Muscle layer of colon (tissue), 2 donors: ENCODE measurements at regions not wholly inside any gene's neighbourhood (a gene's known extent, or its start where the extent isn't known, plus 50 kb on each side); places are given as distances from the start of the nearest gene placed in this dataset.
"Not testable (repeated sequence)": the region's sequence is repeated elsewhere in the genome, so short reads cannot be mapped to it uniquely, and the experiment has no call there.

Source experiments
- H3K27ac ChIP-seq: one replicate; pipeline ENCODE4 v1.7.0; 2013; ENCODE audit warnings: low read depth, mild to moderate bottlenecking, low read length, moderate library complexity
- H3K27me3 ChIP-seq, 2 donors: one replicate each; pipeline ENCODE4 v1.7.0; 2013; ENCODE audit warnings: low read length in 2 of 2, mild to moderate bottlenecking in 2 of 2; ENCODE audit not compliant: insufficient read depth in 2 of 2, control insufficient read depth in 1 of 2
- H3K36me3 ChIP-seq: one replicate; pipeline ENCODE4 v1.7.0; 2013; ENCODE audit warnings: mild to moderate bottlenecking, low read length; ENCODE audit not compliant: insufficient read depth
- H3K4me1 ChIP-seq: one replicate; pipeline ENCODE4 v1.7.0; 2013; ENCODE audit warnings: mild to moderate bottlenecking, low read length; ENCODE audit not compliant: insufficient read depth
- H3K4me3 ChIP-seq, 2 donors: one replicate each; pipeline ENCODE4 v1.7.0; 2013; ENCODE audit warnings: low read length in 2 of 2, low read depth in 1 of 2, mild to moderate bottlenecking in 1 of 2, moderate library complexity in 1 of 2
- H3K9ac ChIP-seq: one replicate; pipeline ENCODE4 v1.7.0; 2013; ENCODE audit warnings: low read length
- H3K9me3 ChIP-seq: one replicate; pipeline ENCODE4 v1.7.0; 2013; ENCODE audit warnings: mild to moderate bottlenecking, low read length
- donor health status: abdominal sarcoma.
- donor health status: Adenocarcinoma of cecum.

DNA sequence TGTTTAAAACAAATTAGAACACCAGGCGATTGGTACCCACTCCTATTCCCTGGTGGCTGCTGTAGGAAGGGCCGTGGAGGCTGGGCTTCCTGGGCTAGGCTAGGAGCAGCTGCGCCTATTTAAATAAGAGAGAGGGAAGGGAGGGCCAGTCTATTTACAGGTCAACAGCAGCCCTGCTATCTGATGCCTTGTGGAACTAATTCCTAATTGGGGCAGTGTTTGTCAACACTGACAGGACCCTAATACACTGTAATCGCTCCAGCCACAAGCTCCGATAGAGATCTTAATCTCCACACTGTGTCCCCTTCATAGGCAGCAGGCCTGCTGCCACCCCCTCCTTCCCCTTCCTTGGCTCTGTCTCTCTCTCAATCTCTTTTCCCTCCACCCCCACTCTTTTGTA lies 116.9 kb upstream of the SOX14 start:
- Histone ChIP-seq H3K4me3 (no peak overlapping the region), H3K27me3 (peaks cover 0 to 4% of the 10 kb centered on the region in 2 donors), H3K27ac (no peak overlapping the region), H3K9me3 (no peaks in the 10 kb centered on the region), H3K4me1 (no peaks in the 10 kb centered on the region), H3K36me3 (no peaks in the 10 kb centered on the region), H3K9ac (no peak overlapping the region)

DNA sequence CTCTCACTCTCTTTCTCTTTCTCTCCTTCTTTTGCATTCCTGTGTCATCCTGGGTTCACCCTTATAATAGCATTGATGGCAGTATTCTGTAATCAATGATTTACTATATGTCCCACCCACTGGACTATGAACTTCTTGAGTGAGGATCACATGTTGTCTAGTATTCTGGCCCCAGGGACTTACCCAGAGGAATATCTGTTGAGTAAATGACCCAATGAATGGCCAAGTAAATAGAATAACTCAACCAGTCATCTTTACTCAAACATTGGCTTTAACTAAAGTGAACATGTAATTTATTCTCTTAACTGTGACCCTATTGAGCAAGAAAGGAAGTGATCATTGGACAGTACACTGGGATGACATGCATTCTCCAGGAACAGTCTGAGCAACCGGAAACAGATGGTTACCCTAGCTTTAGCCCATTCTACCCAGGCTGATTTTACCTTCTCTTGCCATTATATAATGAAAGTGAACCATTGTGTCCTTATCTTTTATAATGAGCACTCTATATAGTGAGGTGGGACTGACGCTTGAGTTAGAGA lies 94.5 kb upstream of the SOX14 start:
- H3K27me3 ChIP-seq: no peaks in the 10 kb centered on the region
- H3K4me3 ChIP-seq: no peak overlapping the region
- H3K36me3 ChIP-seq: no peaks in the 10 kb centered on the region
- H3K9ac ChIP-seq: no peak overlapping the region
- H3K9me3 ChIP-seq: peaks cover 6% of the 10 kb centered on the region
- no peaks in the 10 kb centered on the region for H3K4me1 ChIP-seq
- H3K27ac ChIP-seq: no peak overlapping the region

DNA sequence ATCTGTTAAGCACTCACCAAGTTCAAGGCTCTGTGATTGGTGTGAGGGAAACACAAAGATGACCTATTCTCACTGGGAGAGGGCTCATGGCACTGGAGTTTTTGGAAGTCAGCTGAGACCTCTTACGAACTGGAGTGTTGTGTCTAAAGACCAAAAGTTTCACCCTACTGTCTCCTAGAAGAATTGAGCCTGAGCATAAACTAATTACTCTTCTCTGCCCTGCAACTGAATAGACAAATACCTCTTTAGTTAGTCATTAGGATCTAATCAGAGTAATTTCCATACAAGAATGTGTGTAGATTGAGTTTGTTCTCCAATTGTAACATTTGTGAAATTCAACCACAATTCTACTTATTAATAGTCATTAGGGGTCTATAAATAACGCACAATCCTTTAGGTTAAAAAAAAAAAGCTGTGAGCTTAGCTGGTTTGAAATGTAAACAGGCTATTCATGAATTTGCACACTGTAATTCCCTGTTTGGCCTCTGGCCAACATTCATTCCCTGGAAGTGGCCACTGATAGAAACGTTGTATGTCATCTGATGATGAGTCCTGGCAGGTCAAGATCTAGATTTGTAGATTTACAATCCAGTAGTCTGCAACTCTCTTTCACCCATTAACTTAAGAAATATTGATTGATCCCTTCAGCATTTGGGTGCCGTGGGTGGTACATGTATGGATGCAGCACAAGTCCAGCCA lies 76.8 kb upstream of the SOX14 start:
- Histone ChIP-seq H3K27me3 (no peaks in the 10 kb centered on the region), H3K9me3 (no peaks in the 10 kb centered on the region), H3K4me1 (no peaks in the 10 kb centered on the region), H3K4me3 (no peak overlapping the region), H3K27ac (no peak overlapping the region), H3K36me3 (no peaks in the 10 kb centered on the region), H3K9ac (no peak overlapping the region)

DNA sequence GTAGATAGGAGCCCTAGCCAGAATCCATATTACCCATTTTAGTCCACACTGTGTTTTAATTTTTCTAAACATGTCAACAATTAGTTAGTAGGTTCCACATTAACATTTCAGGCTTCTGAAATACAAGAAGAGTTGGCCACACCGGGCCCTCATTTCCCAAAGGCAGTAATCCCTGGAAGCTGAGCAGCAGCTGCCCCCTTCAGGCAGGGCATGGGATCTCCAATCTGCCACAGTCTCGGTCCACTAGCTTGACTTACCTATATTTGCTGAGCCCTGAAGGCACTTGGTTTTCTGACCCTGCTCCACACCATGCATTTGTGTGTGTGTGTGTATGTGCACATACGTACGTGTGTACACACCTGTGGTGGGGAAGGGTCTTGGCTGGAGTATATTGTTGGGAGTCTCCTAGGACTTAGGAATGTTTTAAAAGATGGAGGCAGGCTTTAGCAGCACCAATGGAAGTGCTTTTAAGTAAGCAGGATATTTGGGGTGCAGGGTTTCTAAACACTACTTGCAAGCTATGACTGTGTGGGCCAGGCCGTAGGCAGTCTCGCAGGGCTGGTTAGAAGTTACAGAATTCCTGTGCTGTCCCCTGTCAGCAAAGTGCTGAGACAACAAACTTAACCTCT lies 71.2 kb upstream of the SOX14 start:
- no peak overlapping the region for H3K9ac ChIP-seq
- H3K9me3 ChIP-seq: no peaks in the 10 kb centered on the region
- no peaks in the 10 kb centered on the region for H3K4me1 ChIP-seq
- no peaks in the 10 kb centered on the region for H3K36me3 ChIP-seq
- H3K4me3 ChIP-seq: no peak overlapping the region
- H3K27me3 ChIP-seq: no peaks in the 10 kb centered on the region
- no peak overlapping the region for H3K27ac ChIP-seq

DNA sequence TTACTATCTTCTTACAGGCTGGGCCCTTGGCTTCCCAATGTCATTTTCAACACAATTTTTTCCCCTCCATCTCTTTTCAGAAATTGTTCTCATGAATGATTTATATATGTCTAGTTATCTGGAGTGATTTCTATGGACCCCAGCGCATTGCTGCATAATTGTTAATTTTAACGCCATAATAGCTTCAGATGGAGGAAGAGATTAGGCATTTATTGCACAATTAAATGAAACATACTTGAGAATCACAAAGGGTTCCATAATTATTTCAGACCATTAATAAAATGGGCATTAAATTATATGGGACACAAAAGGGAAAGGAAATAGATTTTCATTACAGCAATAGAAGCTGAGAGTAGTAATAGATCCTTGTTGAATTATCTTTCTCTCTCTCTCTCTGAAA lies 70.3 kb upstream of the SOX14 start:
- Histone ChIP-seq H3K36me3 (no peaks in the 10 kb centered on the region), H3K9ac (no peak overlapping the region), H3K27me3 (no peaks in the 10 kb centered on the region), H3K4me3 (no peak overlapping the region), H3K4me1 (no peaks in the 10 kb centered on the region), H3K9me3 (no peaks in the 10 kb centered on the region), H3K27ac (no peak overlapping the region)

DNA sequence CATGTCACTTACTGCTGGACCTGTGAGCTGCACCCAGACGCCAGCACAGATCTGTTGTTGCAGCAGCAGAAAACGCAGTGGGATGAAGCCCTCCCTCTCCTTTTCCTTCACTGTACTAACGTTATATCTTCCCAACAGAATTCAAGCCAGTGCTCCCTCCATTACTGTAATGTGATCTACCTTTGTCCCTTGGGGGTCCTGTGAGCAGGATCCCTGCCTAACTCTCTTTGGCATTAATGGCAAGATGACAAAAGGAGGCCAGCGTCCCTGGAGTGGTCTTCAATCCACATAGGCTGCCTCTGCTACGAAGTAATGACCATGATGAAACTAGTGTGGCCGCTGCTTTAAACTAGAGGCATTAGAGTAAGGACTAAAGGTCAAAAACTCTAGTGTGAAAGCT lies 69.3 kb upstream of the SOX14 start:
- no peaks in the 10 kb centered on the region for H3K4me1 ChIP-seq
- H3K36me3 ChIP-seq: no peaks in the 10 kb centered on the region
- H3K27me3 ChIP-seq: no peaks in the 10 kb centered on the region
- no peaks in the 10 kb centered on the region for H3K9me3 ChIP-seq
- H3K9ac ChIP-seq: no peak overlapping the region
- no peak overlapping the region for H3K4me3 ChIP-seq
- H3K27ac ChIP-seq: no peak overlapping the region

DNA sequence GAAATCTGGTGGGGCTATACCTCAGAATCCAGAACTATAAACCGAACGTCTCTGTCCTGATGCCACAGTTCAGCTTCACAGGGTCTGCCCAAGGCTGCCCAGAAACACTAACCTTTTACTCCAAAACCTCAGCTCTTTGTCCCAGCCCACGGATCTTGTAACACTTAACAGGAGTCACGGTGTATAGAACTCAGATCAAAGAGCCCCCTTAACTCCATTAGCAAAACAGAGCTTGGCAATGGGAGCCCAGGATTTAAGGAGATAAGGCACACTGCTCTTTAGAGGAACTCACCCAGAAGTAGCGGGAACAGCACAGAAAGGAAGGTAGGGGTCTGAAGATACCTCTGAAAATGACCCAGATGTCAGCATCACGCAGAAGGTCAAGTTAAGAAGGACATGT lies 68.8 kb upstream of the SOX14 start:
- Histone ChIP-seq H3K27ac (no peak overlapping the region), H3K27me3 (no peaks in the 10 kb centered on the region), H3K4me3 (no peak overlapping the region), H3K9ac (no peak overlapping the region), H3K9me3 (no peaks in the 10 kb centered on the region), H3K36me3 (no peaks in the 10 kb centered on the region), H3K4me1 (no peaks in the 10 kb centered on the region)

DNA sequence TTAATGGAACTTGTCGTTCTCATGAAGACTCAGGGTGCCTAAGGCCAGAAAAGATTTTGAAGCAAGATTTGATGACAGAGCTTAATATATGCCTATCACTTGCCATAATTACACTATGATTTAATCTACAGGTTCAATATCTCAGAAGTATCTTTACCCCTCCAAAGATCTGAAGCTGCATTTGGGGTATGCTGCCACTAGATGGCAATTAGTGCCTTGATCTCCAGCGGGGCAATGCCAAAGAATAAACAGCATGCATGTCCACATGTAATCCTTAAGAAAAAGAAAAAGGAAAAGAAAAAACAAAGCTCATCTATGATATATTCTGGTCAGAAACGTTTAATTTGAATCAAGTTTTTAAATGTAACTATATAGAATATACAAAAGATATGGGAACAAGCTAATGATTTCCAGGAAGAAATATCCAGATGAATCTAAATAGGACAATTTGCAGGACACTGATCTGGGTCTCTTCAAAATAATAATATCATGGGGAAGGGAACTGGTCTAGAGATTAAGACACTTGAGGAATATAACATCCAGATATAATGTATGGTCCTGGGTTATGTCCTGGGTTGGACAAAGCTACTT lies 55.0 kb upstream of the SOX14 start:
- no peaks in the 10 kb centered on the region for H3K4me1 ChIP-seq
- no peak overlapping the region for H3K27ac ChIP-seq
- no peaks in the 10 kb centered on the region for H3K36me3 ChIP-seq
- H3K9ac ChIP-seq: no peak overlapping the region
- no peaks in the 10 kb centered on the region for H3K27me3 ChIP-seq
- no peak overlapping the region for H3K4me3 ChIP-seq
- H3K9me3 ChIP-seq: no peaks in the 10 kb centered on the region

DNA sequence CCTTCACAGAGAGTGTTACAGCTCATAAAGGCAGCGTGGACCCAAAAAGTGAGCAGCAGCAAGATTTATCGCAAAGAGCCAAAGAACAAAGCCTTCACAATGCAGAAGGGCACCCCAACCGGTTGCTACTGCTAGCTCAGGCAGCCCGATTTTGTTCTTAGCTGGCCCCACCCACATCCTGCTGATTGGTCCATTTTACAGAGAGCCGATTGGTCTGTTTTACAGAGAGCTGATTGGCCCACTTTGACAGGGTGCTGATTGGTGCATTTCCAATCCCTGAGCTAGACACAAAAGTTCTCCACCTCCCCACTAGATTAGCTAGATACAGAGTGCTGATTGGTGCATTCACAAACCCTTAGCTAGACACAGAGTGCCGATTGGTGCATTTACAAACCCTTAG lies 50.1 kb upstream of the SOX14 start:
- H3K36me3 ChIP-seq, H3K9me3 ChIP-seq, H3K27me3 ChIP-seq, H3K4me1 ChIP-seq, H3K4me3 ChIP-seq, H3K9ac ChIP-seq, H3K27ac ChIP-seq: not testable (repeated sequence)
